ENCODE measurements at regions not wholly inside any gene's neighbourhood (a gene's known extent, or its start where the extent isn't known, plus 50 kb on each side); places are given as distances from the start of the nearest gene placed in this dataset.
A peak's percentile ranks its signal among the peaks of the same experiment; 100 is the strongest.

DNA sequence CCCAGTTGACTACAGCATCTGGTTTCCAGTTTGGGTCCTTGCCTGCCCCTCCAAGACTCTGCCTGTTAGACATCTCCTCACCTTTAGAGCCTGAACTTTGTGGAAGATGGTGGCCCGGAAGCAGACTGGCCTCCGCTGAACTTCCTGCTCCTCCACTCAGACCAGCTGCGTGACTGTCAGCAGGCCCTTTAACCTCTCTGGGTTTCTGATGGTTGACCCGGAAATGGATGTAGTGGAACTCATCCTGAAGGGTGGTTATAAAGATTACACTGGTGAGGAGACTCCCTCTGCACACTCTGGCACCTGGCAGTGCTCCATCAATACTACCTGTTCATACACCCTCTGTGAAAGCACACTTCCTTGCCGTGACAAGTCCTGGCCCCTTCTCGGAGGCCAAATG lies 151.9 kb upstream of the TLE3 start:
- Histone ChIP-seq H3K4me1 (ENCODE audit: insufficient read depth, low read length, poor library complexity, severe bottlenecking) (peaks cover 22% of the 10 kb centered on the region), H4K20me1 (ENCODE audit: insufficient read depth, low read length) (no peaks in the 10 kb centered on the region), H3K79me2 (ENCODE audit: insufficient read depth, low read depth, low read length) (no peaks in the 10 kb centered on the region), H3K4me3 (ENCODE audit: low read depth, low read length, poor library complexity, severe bottlenecking) (no peak overlapping the region), H3K27ac (ENCODE audit: low read depth, low read length, poor library complexity, severe bottlenecking) (no peak overlapping the region), H3K36me3 (ENCODE audit: insufficient read depth, low read length) (no peaks in the 10 kb centered on the region), H2AFZ (ENCODE audit: low read length) (no peak overlapping the region), H3K9me3 (ENCODE audit: low read length) (no peaks in the 10 kb centered on the region), H3K9me2 (ENCODE audit: insufficient read depth, low read length) (no peaks in the 10 kb centered on the region), H3K4me2 (ENCODE audit: low read length) (no peak overlapping the region)
- CTCF ChIA-PET (ENCODE audit: unreplicated experiment) = no interaction called here
- DNase-seq (ENCODE audit: low spot score) = no peak
- intact Hi-C loops (cut with micrococcal nuclease; ENCODE audit: unreplicated experiment) = no loop called here
- POLR2A ChIA-PET = interaction anchor here (0.7 kb wide), 1 partner anchor 10 kb away, joined by 4 read pairs; no protein-coding TSS in a partner anchor
- BruUV-seq (replicated peaks) = no TSS peak
- no peak for TF ChIP-seq EZH2phosphoT487 (IDR thresholded peaks at IDR 0.05; ENCODE audit: borderline replicate concordance, low read depth, low read length)
- TF ChIP-seq, protein P1, sequence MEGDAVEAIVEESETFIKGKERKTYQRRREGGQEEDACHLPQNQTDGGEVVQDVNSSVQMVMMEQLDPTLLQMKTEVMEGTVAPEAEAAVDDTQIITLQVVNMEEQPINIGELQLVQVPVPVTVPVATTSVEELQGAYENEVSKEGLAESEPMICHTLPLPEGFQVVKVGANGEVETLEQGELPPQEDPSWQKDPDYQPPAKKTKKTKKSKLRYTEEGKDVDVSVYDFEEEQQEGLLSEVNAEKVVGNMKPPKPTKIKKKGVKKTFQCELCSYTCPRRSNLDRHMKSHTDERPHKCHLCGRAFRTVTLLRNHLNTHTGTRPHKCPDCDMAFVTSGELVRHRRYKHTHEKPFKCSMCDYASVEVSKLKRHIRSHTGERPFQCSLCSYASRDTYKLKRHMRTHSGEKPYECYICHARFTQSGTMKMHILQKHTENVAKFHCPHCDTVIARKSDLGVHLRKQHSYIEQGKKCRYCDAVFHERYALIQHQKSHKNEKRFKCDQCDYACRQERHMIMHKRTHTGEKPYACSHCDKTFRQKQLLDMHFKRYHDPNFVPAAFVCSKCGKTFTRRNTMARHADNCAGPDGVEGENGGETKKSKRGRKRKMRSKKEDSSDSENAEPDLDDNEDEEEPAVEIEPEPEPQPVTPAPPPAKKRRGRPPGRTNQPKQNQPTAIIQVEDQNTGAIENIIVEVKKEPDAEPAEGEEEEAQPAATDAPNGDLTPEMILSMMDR (conservative IDR thresholded peaks at IDR 0.05; ENCODE audit: low read length) = no peak

DNA sequence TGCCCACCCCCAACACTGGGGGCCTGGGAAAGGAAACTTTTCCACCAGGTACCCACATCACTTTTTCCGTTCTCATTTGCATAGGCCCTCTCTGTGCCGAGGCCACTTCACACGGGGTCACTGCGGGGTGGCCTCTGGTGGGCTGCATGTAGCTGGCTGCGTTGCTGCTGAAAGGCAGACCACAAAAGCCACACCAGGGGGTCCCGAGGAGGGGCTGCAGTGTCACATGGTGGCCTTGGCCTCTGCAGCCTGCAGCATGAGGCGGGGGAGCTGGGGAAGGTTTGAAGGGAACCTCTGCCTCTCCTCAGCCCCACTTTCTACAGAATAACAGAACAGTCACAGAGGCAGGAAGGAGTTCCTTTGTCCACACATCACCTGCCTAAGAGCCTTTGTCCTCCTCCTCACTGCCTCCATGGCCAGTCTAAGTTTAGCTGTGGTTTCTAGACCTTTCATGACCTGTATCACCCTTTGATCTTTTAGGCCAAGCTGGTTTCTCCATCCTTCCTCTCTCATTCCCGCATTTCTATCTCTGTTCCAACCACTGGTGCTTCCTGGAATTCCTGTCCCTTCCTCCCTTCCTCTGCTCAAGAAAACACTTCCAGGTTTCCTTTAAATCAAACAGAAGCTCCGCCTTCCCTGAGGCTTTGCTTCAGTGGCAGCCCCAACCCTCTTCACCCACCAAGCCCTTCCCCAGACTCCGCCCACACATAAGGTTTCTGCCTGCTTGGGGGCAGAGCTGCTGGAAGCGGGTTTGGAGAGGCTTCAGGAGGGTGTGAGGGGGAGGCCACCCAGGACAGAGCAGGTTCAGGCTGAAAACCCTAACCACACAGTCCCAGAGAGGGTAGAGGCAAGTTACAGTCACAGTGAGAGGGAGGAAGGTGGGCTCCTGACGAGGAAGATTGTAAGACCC lies 150.7 kb upstream of the TLE3 start:
- DNase-seq (ENCODE audit: low spot score) = no peak
- Histone ChIP-seq H3K36me3 (ENCODE audit: insufficient read depth, low read length) (no peaks in the 10 kb centered on the region), H3K4me1 (ENCODE audit: insufficient read depth, low read length, poor library complexity, severe bottlenecking) (peaks cover 22% of the 10 kb centered on the region), H3K9me2 (ENCODE audit: insufficient read depth, low read length) (no peaks in the 10 kb centered on the region), H3K9me3 (ENCODE audit: low read length) (no peaks in the 10 kb centered on the region), H3K4me2 (ENCODE audit: low read length) (peak overlapping the region; percentile 50), H3K79me2 (ENCODE audit: insufficient read depth, low read depth, low read length) (no peaks in the 10 kb centered on the region), H2AFZ (ENCODE audit: low read length) (peak overlapping the region; percentile 77), H4K20me1 (ENCODE audit: insufficient read depth, low read length) (no peaks in the 10 kb centered on the region), H3K27ac (ENCODE audit: low read depth, low read length, poor library complexity, severe bottlenecking) (no peak overlapping the region), H3K4me3 (ENCODE audit: low read depth, low read length, poor library complexity, severe bottlenecking) (no peak overlapping the region)
- CTCF ChIA-PET (ENCODE audit: unreplicated experiment) = no interaction called here
- no TSS peak for BruUV-seq (replicated peaks)
- intact Hi-C loops (cut with micrococcal nuclease; ENCODE audit: unreplicated experiment) = no loop called here
- POLR2A ChIA-PET = no interaction called here
- TF ChIP-seq, protein P1 (conservative IDR thresholded peaks at IDR 0.05; ENCODE audit: low read length) = no peak
- no peak for TF ChIP-seq EZH2phosphoT487 (IDR thresholded peaks at IDR 0.05; ENCODE audit: borderline replicate concordance, low read depth, low read length)

DNA sequence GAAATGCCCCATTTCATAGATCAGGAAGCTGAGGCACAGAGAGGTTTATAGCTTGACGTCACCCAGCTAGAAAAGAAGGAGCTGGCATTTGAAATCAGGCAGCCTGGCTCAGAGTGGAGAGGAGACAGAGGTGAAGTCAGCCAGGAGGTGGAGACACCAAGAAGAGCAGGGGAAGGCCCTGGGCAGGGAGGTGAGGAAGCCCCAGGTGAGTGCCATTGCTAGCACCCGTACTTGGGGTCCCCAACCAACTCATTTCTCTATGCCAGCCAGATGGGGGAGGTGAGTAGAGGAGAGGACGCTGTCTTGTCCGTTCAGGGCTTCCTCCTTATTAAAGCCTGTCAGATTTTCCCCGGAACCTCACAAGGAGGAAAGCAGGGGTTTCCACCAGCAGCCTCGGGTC lies 149.6 kb upstream of the TLE3 start:
- Histone ChIP-seq H3K4me3 (ENCODE audit: low read depth, low read length, poor library complexity, severe bottlenecking) (no peak overlapping the region), H3K9me2 (ENCODE audit: insufficient read depth, low read length) (no peaks in the 10 kb centered on the region), H3K79me2 (ENCODE audit: insufficient read depth, low read depth, low read length) (no peaks in the 10 kb centered on the region), H3K9me3 (ENCODE audit: low read length) (no peaks in the 10 kb centered on the region), H2AFZ (ENCODE audit: low read length) (peak overlapping the region; percentile 77), H3K4me2 (ENCODE audit: low read length) (0 out of 2 replicates have a peak overlapping the region, but pooled peaks have one; percentile 50), H4K20me1 (ENCODE audit: insufficient read depth, low read length) (no peaks in the 10 kb centered on the region), H3K27ac (ENCODE audit: low read depth, low read length, poor library complexity, severe bottlenecking) (no peak overlapping the region), H3K4me1 (ENCODE audit: insufficient read depth, low read length, poor library complexity, severe bottlenecking) (peaks cover 22% of the 10 kb centered on the region), H3K36me3 (ENCODE audit: insufficient read depth, low read length) (no peaks in the 10 kb centered on the region)
- ChIA-PET CTCF (ENCODE audit: unreplicated experiment) (no interaction called here), POLR2A (no interaction called here)
- no TSS peak for BruUV-seq (replicated peaks)
- intact Hi-C loops (cut with micrococcal nuclease; ENCODE audit: unreplicated experiment) = no loop called here
- TF ChIP-seq EZH2phosphoT487 (IDR thresholded peaks at IDR 0.05; ENCODE audit: borderline replicate concordance, low read depth, low read length) = no peak
- TF ChIP-seq, protein P1 (conservative IDR thresholded peaks at IDR 0.05; ENCODE audit: low read length) = peak; percentile 44; the same call in 1 of the 2 replicates
- DNase-seq (ENCODE audit: low spot score) = no peak

Measured in OCI-LY7 (cell line).